Esophagus squamous epithelium (tissue), 4 donors: ENCODE measurements at regions not wholly inside any gene's neighbourhood (a gene's known extent, or its start where the extent isn't known, plus 50 kb on each side); places are given as distances from the start of the nearest gene placed in this dataset.

Experiments used
- POLR2A ChIP-seq, 4 donors: fragments of 450-650 bp; IDR thresholded peaks; one replicate each; pipeline ENCODE4 v1.6.1; 2017; ENCODE audit warnings: antibody characterized with exemption in 4 of 4, mild to moderate bottlenecking in 4 of 4, moderate library complexity in 3 of 4
- TF ChIP-seq, protein P1 (sequence below), 6 experiments: fragments of 450-650 bp in 4 of 6; fragments of 200-600 bp in 2 of 6; sonication (generic) in 2 of 6; IDR thresholded peaks; one replicate each; pipeline ENCODE4 v1.5.1; 2016 to 2019; ENCODE audit warnings: antibody characterized with exemption in 6 of 6, mild to moderate bottlenecking in 4 of 6, moderate library complexity in 4 of 6

DNA sequence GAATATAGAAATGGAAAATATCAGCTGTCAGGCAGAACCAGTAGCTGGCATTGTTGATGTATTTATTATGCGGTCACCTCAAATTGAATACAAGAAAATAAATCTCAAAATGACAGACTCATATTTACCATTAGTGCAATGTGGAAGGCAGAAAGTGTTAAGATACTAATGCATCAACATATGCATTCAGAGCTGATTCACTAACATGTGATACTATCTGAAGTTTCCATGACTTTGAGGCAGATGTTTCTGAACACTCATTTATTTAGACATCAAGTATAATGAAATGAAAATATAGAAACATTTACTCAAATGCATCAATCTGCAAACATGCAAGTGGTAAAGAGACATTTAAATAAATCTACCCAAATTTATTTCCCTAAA lies 474.2 kb upstream of the SLC10A2 start:
- TF ChIP-seq, protein P1, sequence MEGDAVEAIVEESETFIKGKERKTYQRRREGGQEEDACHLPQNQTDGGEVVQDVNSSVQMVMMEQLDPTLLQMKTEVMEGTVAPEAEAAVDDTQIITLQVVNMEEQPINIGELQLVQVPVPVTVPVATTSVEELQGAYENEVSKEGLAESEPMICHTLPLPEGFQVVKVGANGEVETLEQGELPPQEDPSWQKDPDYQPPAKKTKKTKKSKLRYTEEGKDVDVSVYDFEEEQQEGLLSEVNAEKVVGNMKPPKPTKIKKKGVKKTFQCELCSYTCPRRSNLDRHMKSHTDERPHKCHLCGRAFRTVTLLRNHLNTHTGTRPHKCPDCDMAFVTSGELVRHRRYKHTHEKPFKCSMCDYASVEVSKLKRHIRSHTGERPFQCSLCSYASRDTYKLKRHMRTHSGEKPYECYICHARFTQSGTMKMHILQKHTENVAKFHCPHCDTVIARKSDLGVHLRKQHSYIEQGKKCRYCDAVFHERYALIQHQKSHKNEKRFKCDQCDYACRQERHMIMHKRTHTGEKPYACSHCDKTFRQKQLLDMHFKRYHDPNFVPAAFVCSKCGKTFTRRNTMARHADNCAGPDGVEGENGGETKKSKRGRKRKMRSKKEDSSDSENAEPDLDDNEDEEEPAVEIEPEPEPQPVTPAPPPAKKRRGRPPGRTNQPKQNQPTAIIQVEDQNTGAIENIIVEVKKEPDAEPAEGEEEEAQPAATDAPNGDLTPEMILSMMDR (IDR thresholded peaks at IDR 0.05): no peak
- no peak for TF ChIP-seq POLR2A (IDR thresholded peaks at IDR 0.05)
